GM12878 (cell line): ENCODE measurements at regions not wholly inside any gene's neighbourhood (a gene's known extent, or its start where the extent isn't known, plus 50 kb on each side); places are given as distances from the start of the nearest gene placed in this dataset.

Experiments used
- ATAC-seq: fragments of 200-7000 bp; cut with Tn5 transposase; 3 replicates; pipeline ENCODE4 v1.9.1; 2020; ENCODE audit warnings: mild to moderate bottlenecking, moderate library complexity
- BruUV-seq: library from RNA; stranded (reverse); fragments of 400-500 nt; replicated peaks from 2 replicates; lab custom pipeline; 2021; lab: Mats Ljungman, UMichigan
- CTCF ChIA-PET: fragments of 300-600 bp; sonication (Branson Sonifier 250); formaldehyde crosslinking; extraction: SDS; loops from one replicate; lab custom pipeline; 2021; ENCODE audit warnings: inconsistent platforms; lab: Yijun Ruan, JAX
- POLR2A ChIA-PET: fragments of 350-600 bp; formaldehyde crosslinking; extraction: SDS; loops from one replicate; lab custom pipeline; 2021; ENCODE audit warnings: inconsistent platforms; lab: Charles Lee
- RAD21 ChIA-PET: fragments of 300-600 bp; sonication (Branson Sonifier 250); formaldehyde crosslinking; loops from one replicate; lab custom pipeline; 2023; ENCODE audit warnings: antibody characterized with exemption; ENCODE audit not compliant: unreplicated experiment; lab: Charles Lee
- SMC1A ChIA-PET: fragments of 300-600 bp; sonication (Branson Sonifier 250); formaldehyde crosslinking; loops from one replicate; lab custom pipeline; 2023; ENCODE audit not compliant: unreplicated experiment, uncharacterized antibody; lab: Charles Lee
- DNase-seq: peaks from one replicate; pipeline ENCODE4 v3.0.0-alpha.2; 2011; ENCODE audit warnings: low read depth, low spot score
- FAIRE-seq: peaks from 3 replicates; lab custom pipeline; 2011; peaks lifted over from hg19 to GRCh38; lab: Jason Lieb, UNC
- H2AFZ ChIP-seq: 2 replicates; pipeline ENCODE4 v1.6.0; 2011; ENCODE audit warnings: low read depth, low read length, control low read depth; ENCODE audit not compliant: control insufficient read depth
- H3K27ac ChIP-seq: 2 replicates; pipeline ENCODE4 v1.5.1; 2011; ENCODE audit warnings: control low read depth; ENCODE audit not compliant: control insufficient read depth, insufficient read depth
- H3K27me3 ChIP-seq, 2 experiments: replicated peaks in 1 of 2; 2 replicates each; pipeline versions ENCODE4 v1.6.0 to v1.6.1; 2011; ENCODE audit warnings: low read length in 1 of 2; ENCODE audit not compliant: control insufficient read depth in 2 of 2, insufficient read depth in 2 of 2
- H3K36me3 ChIP-seq, 2 experiments: 2 replicates each; pipeline ENCODE4 v1.5.1; 2011; ENCODE audit warnings: low read length in 1 of 2; ENCODE audit not compliant: control insufficient read depth in 2 of 2, insufficient read depth in 2 of 2
- H3K4me1 ChIP-seq: 2 replicates; pipeline ENCODE4 v1.6.1; 2011; ENCODE audit warnings: mild to moderate bottlenecking, low read length, moderate library complexity, mixed read lengths; ENCODE audit not compliant: control insufficient read depth, insufficient read depth
- H3K4me2 ChIP-seq: 2 replicates; pipeline ENCODE4 v1.6.0; 2011; ENCODE audit warnings: control low read depth; ENCODE audit not compliant: control insufficient read depth, insufficient read depth
- H3K4me3 ChIP-seq: fragments of 200-600 bp; sonication (generic); 2 replicates; pipeline ENCODE4 v1.5.1; 2016
- H3K79me2 ChIP-seq: 2 replicates; pipeline ENCODE4 v1.6.0; 2011; ENCODE audit warnings: low read length; ENCODE audit not compliant: control insufficient read depth, insufficient read depth
- H3K9ac ChIP-seq: 2 replicates; pipeline ENCODE4 v1.8.0; 2011; ENCODE audit warnings: low read length, control low read depth, mixed read lengths; ENCODE audit not compliant: control insufficient read depth, insufficient read depth
- H3K9me3 ChIP-seq: replicated peaks from 3 replicates; pipeline ENCODE4 v1.5.1; 2011; ENCODE audit warnings: mild to moderate bottlenecking, low read length; ENCODE audit not compliant: control insufficient read depth, insufficient read depth
- H4K20me1 ChIP-seq: 2 replicates; pipeline ENCODE4 v1.6.0; 2011; ENCODE audit not compliant: control insufficient read depth, insufficient read depth
- ATF7 ChIP-seq: fragments of 450-650 bp; IDR thresholded peaks from 2 replicates; pipeline ENCODE4 v1.6.1; 2016; ENCODE audit warnings: low read depth, mild to moderate bottlenecking
- BCL11A ChIP-seq: IDR thresholded peaks from 2 replicates; pipeline ENCODE4 v1.6.1; 2011; ENCODE audit warnings: low read depth, low read length
- BRCA1 ChIP-seq: IDR thresholded peaks from 2 replicates; pipeline ENCODE4 v1.6.1; 2011; ENCODE audit warnings: low read depth, low read length, improper control_type of control experiment
- CBX5 ChIP-seq: sonication (generic); IDR thresholded peaks from 2 replicates; pipeline ENCODE4 v1.6.1; 2016; ENCODE audit warnings: low read depth, moderate library complexity, mild to moderate bottlenecking, inconsistent platforms
- EGR1 ChIP-seq, 2 experiments: IDR thresholded peaks; 1 replicate in 1 of 2; 2 replicates in 1 of 2; pipeline ENCODE4 v1.6.1; 2011 to 2012; ENCODE audit warnings: low read depth in 2 of 2, low read length in 2 of 2, borderline replicate concordance in 1 of 2, mild to moderate bottlenecking in 1 of 2, moderate library complexity in 1 of 2
- ETV6 ChIP-seq, 2 experiments: fragments of 450-650 bp in 1 of 2; IDR thresholded peaks in 1 of 2; conservative IDR thresholded peaks in 1 of 2; 2 replicates each; pipeline ENCODE4 v1.6.1; 2014; ENCODE audit warnings: antibody characterized with exemption in 1 of 2, borderline replicate concordance in 1 of 2, low read depth in 1 of 2, mild to moderate bottlenecking in 1 of 2, moderate library complexity in 1 of 2
- IKZF2 ChIP-seq, 2 experiments: fragments of 450-650 bp; IDR thresholded peaks; 2 replicates each; pipeline ENCODE4 v1.6.1; 2017; ENCODE audit warnings: mild to moderate bottlenecking in 2 of 2, moderate library complexity in 2 of 2
- IRF4 ChIP-seq: IDR thresholded peaks from 2 replicates; pipeline ENCODE4 v1.6.1; 2011; ENCODE audit warnings: low read depth, low read length
- JUND ChIP-seq: IDR thresholded peaks from 2 replicates; pipeline ENCODE4 v1.6.1; 2012; ENCODE audit warnings: low read depth, mild to moderate bottlenecking, low read length, improper control_type of control experiment, moderate library complexity
- KAT2A ChIP-seq: conservative IDR thresholded peaks from 2 replicates; pipeline ENCODE4 v1.6.1; 2011; ENCODE audit warnings: low read depth, low read length; ENCODE audit not compliant: control insufficient read depth
- LARP7 ChIP-seq: fragments of 450-650 bp; IDR thresholded peaks from 2 replicates; pipeline ENCODE4 v1.6.1; 2017; ENCODE audit warnings: mild to moderate bottlenecking
- MEF2A ChIP-seq: IDR thresholded peaks from 2 replicates; pipeline ENCODE4 v1.6.1; 2011; ENCODE audit warnings: low read depth, mild to moderate bottlenecking, low read length, moderate library complexity; ENCODE audit not compliant: insufficient read depth
- NBN ChIP-seq: fragments of 450-650 bp; IDR thresholded peaks from 2 replicates; pipeline ENCODE4 v1.6.1; 2016
- PAX8 ChIP-seq: fragments of 450-650 bp; IDR thresholded peaks from 2 replicates; pipeline ENCODE4 v1.6.1; 2017; ENCODE audit warnings: mild to moderate bottlenecking, moderate library complexity
- POLR2A ChIP-seq: IDR thresholded peaks from 2 replicates; pipeline ENCODE4 v1.6.1; 2011; ENCODE audit warnings: low read depth, mild to moderate bottlenecking, low read length
- POLR2AphosphoS5 ChIP-seq: IDR thresholded peaks from 2 replicates; pipeline ENCODE4 v1.6.1; 2011; ENCODE audit warnings: mild to moderate bottlenecking, low read length, inconsistent platforms
- RB1 ChIP-seq: fragments of 450-650 bp; formaldehyde crosslinking; IDR thresholded peaks from 2 replicates; pipeline ENCODE4 v1.6.1; 2017; ENCODE audit warnings: mild to moderate bottlenecking, borderline replicate concordance
- SMAD5 ChIP-seq: IDR thresholded peaks from 2 replicates; pipeline ENCODE4 v1.6.1; 2016; ENCODE audit warnings: antibody characterized with exemption, low read depth
- SPI1 ChIP-seq: IDR thresholded peaks from 2 replicates; pipeline ENCODE4 v1.6.1; 2011; ENCODE audit warnings: low read depth, mild to moderate bottlenecking, low read length, moderate library complexity, borderline replicate concordance; ENCODE audit not compliant: insufficient read depth
- WRNIP1 ChIP-seq: IDR thresholded peaks from 2 replicates; pipeline ENCODE4 v1.6.1; 2011; ENCODE audit warnings: low read depth, low read length, improper control_type of control experiment, borderline replicate concordance
- ZNF217 ChIP-seq: fragments of 450-650 bp; IDR thresholded peaks from 2 replicates; pipeline ENCODE4 v1.6.1; 2017; ENCODE audit warnings: antibody characterized with exemption, mild to moderate bottlenecking
- ZNF24 ChIP-seq: fragments of 450-650 bp; IDR thresholded peaks from 2 replicates; pipeline ENCODE4 v1.6.1; 2017; ENCODE audit warnings: antibody characterized with exemption, mild to moderate bottlenecking
- ZNF274 ChIP-seq: IDR thresholded peaks from one replicate; pipeline ENCODE4 v1.8.0; 2011; ENCODE audit not compliant: insufficient read length, insufficient read depth
- WGBS: methylation state at CpG from one replicate; pipeline ENCODE4 v1.1.6; 2016; ENCODE audit warnings: low lambda C conversion rate; ENCODE audit not compliant: insufficient replicate concordance, insufficient coverage; ENCODE audit errors: missing lambda C conversion rate; 5-methylcytosine and 5-hydroxymethylcytosine counted together
- in situ Hi-C: fragments of 300-500 bp; cut with MboI; formaldehyde crosslinking; loops from 9 replicates; pipeline ENCODE4 v1.14.3; 2018; ENCODE audit warnings: mixed read lengths
- intact Hi-C: fragments of 100-400 bp; cut with micrococcal nuclease; formaldehyde crosslinking; loops from one replicate; pipeline ENCODE4 v1.14.2; 2022; ENCODE audit not compliant: unreplicated experiment
- TF ChIP-seq, protein P1 (sequence below): fragments of 450-650 bp; IDR thresholded peaks from 2 replicates; pipeline ENCODE4 v1.6.1; 2017; ENCODE audit warnings: antibody characterized with exemption, mild to moderate bottlenecking, moderate library complexity
- TF ChIP-seq, protein P2 (sequence below): fragments of 450-650 bp; IDR thresholded peaks from 2 replicates; pipeline ENCODE4 v1.6.1; 2014; ENCODE audit warnings: mild to moderate bottlenecking
- TF ChIP-seq, protein P3 (sequence below): IDR thresholded peaks from 2 replicates; pipeline ENCODE4 v1.6.1; 2011; ENCODE audit warnings: low read depth, mild to moderate bottlenecking, low read length, moderate library complexity, borderline replicate concordance; ENCODE audit errors: extremely low read depth

DNA sequence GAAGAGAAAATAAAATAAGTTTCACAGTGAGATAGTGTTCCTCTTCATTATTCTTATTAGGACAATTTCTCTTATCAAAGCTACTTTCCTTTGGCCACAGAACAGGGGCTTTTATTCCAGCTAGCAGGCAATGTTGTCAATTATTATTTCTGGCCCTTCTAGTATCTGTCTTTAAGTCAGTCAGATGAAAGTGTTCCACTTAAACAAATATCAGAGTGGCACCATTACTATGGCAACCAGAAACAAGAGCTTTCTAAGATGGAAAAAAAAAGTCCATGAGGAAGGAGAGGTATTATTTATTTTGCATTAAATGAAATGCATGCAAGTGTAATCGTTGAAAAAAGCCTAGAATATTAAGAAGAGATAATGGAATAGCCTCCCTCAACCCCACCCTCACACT, 426.4 kb downstream of the TUSC7 start:
- FAIRE-seq, result no peak
- no peak overlapping the region for H3K27ac ChIP-seq

DNA sequence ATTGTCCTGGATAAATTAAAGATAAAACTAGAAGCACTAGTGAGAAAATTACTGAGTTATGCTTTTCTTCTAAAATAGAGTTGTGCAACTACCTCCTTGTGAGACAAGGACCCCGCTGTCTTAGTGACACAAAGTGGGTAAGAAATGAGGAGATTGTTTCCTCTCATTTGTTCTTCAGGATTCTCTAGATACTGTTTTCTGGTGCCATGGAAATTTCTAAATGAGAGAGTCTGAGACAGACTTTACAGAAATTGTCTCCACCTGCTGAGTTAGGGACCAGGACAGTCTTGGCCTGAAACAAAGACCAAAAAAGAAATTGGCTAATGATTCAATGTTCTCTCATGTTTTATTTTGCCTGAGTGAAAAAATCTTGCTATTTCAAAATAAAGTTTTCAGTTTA, 427.5 kb downstream of the TUSC7 start:
- CTCF ChIA-PET, result no interaction called here
- ATAC-seq (no peak), DNase-seq (no peak), FAIRE-seq (no peak)
- H3K36me3 ChIP-seq, result no peaks in the 10 kb centered on the region
- RAD21 ChIA-PET, result no interaction called here
- H3K27me3 ChIP-seq, result no peaks in the 10 kb centered on the region
- SMC1A ChIA-PET, result no interaction called here
- in situ Hi-C loops (no loop called here), intact Hi-C loops (no loop called here)
- no peak overlapping the region for H3K9ac ChIP-seq
- H3K27ac ChIP-seq, result no peak overlapping the region
- BruUV-seq, result no TSS peak
- no peak overlapping the region for H3K4me3 ChIP-seq
- no peaks in the 10 kb centered on the region for H4K20me1 ChIP-seq
- WGBS, result 0% methylated on average over 1 of the region's 1 CpG
- POLR2A ChIA-PET, result no interaction called here
- H3K79me2 ChIP-seq, result no peaks in the 10 kb centered on the region
- no peaks in the 10 kb centered on the region for H3K4me1 ChIP-seq
- no peak overlapping the region for H3K4me2 ChIP-seq
- H2AFZ ChIP-seq, result no peak overlapping the region
- H3K9me3 ChIP-seq, result no peaks in the 10 kb centered on the region
- TF ChIP-seq ZNF24 (no peak), MEF2A (no peak), BCL11A (no peak), CBX5 (no peak), RB1 (no peak), LARP7 (no peak)
- TF ChIP-seq, protein P1, sequence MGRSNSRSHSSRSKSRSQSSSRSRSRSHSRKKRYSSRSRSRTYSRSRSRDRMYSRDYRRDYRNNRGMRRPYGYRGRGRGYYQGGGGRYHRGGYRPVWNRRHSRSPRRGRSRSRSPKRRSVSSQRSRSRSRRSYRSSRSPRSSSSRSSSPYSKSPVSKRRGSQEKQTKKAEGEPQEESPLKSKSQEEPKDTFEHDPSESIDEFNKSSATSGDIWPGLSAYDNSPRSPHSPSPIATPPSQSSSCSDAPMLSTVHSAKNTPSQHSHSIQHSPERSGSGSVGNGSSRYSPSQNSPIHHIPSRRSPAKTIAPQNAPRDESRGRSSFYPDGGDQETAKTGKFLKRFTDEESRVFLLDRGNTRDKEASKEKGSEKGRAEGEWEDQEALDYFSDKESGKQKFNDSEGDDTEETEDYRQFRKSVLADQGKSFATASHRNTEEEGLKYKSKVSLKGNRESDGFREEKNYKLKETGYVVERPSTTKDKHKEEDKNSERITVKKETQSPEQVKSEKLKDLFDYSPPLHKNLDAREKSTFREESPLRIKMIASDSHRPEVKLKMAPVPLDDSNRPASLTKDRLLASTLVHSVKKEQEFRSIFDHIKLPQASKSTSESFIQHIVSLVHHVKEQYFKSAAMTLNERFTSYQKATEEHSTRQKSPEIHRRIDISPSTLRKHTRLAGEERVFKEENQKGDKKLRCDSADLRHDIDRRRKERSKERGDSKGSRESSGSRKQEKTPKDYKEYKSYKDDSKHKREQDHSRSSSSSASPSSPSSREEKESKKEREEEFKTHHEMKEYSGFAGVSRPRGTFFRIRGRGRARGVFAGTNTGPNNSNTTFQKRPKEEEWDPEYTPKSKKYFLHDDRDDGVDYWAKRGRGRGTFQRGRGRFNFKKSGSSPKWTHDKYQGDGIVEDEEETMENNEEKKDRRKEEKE, result no peak
- TF ChIP-seq, protein P2, sequence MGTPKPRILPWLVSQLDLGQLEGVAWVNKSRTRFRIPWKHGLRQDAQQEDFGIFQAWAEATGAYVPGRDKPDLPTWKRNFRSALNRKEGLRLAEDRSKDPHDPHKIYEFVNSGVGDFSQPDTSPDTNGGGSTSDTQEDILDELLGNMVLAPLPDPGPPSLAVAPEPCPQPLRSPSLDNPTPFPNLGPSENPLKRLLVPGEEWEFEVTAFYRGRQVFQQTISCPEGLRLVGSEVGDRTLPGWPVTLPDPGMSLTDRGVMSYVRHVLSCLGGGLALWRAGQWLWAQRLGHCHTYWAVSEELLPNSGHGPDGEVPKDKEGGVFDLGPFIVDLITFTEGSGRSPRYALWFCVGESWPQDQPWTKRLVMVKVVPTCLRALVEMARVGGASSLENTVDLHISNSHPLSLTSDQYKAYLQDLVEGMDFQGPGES, result no peak

More for the DNA sequence above, 426.4 kb downstream of the TUSC7 start:
- ChIA-PET SMC1A (interaction anchor here (0.8 kb wide), 2 partner anchors 8 to 14 kb away, joined by 3 read pairs; no protein-coding TSS in a partner anchor), CTCF (interaction anchor here (0.6 to 0.7 kb wide), 2 partner anchors 9 to 98 kb away, joined by 3 to 4 read pairs; no protein-coding TSS in a partner anchor), POLR2A (no interaction called here), RAD21 (no interaction called here)
- 0% methylated on average over 1 of the region's 1 CpG for WGBS
- Histone ChIP-seq H3K79me2 (no peaks in the 10 kb centered on the region), H3K27me3 (no peaks in the 10 kb centered on the region), H4K20me1 (no peaks in the 10 kb centered on the region), H2AFZ (no peak overlapping the region), H3K9me3 (no peaks in the 10 kb centered on the region), H3K9ac (no peak overlapping the region), H3K4me3 (no peak overlapping the region), H3K36me3 (no peaks in the 10 kb centered on the region), H3K4me1 (no peaks in the 10 kb centered on the region), H3K4me2 (no peak overlapping the region)
- no TSS peak for BruUV-seq
- TF ChIP-seq ETV6 (conservative IDR thresholded peaks at IDR 0.05 in 1 of 2, IDR thresholded peaks at IDR 0.05 in 1 of 2; ENCODE audit: borderline replicate concordance in 1 of 2, low read depth in 1 of 2) (no peak), EGR1 (IDR thresholded peaks at IDR 0.05; ENCODE audit: borderline replicate concordance in 1 of 2, low read depth in 2 of 2, low read length in 2 of 2) (no peak), POLR2AphosphoS5 (no peak), SPI1 (no peak), POLR2A (no peak), IRF4 (no peak), ZNF274 (no peak), IKZF2 (IDR thresholded peaks at IDR 0.05) (no peak), KAT2A (no peak), ZNF217 (no peak), WRNIP1 (no peak), PAX8 (no peak), BRCA1 (no peak), JUND (no peak), ATF7 (no peak), NBN (no peak), SMAD5 (no peak)
- TF ChIP-seq, protein P3, sequence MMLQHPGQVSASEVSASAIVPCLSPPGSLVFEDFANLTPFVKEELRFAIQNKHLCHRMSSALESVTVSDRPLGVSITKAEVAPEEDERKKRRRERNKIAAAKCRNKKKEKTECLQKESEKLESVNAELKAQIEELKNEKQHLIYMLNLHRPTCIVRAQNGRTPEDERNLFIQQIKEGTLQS, result no peak
- in situ Hi-C loops, result no loop called here
- no peak for DNase-seq
- no peak for ATAC-seq
- intact Hi-C loops, result no loop called here
